DMS79 treated with DMSO at 0.1 percent for 48 hours (cell line): ENCODE measurements at regions not wholly inside any gene's neighbourhood (a gene's known extent, or its start where the extent isn't known, plus 50 kb on each side); places are given as distances from the start of the nearest gene placed in this dataset.
A peak's percentile ranks its signal among the peaks of the same experiment; 100 is the strongest.
"Not testable (repeated sequence)": the region's sequence is repeated elsewhere in the genome, so short reads cannot be mapped to it uniquely, and the experiment has no call there.

Experiments used
- DNase-seq: peaks from one replicate; lab custom pipeline; 2025; lab: John Stamatoyannopoulos, UW

DNA sequence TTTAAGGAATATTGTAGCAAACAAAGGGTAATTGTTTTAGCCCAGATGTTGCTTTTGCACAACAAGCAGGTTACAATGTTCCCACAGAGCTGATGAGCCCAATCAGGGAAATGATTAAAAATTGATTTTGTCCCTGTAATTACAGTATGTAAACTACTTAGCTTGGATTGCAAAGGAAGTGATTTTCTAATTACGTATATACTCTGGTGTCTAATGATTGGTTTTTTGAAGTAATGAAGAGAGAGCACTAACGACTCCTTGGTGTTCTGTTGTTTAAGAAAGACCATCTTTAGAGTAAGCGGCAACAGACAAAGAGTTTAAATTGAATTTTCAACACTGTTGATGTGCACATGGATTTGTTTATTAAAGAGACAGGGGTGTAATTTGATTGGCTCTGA is 95.3 kb upstream of the ZNF536 start:
- no peak for DNase-seq

GRCh38 chr19:30277941-30278881 is 94.0 kb upstream of the ZNF536 start:
- DNase-seq, result no peak

- no peak for DNase-seq
Measured at GRCh38 chr19:30278882-30279254, 93.3 kb upstream of the ZNF536 start.

DNA sequence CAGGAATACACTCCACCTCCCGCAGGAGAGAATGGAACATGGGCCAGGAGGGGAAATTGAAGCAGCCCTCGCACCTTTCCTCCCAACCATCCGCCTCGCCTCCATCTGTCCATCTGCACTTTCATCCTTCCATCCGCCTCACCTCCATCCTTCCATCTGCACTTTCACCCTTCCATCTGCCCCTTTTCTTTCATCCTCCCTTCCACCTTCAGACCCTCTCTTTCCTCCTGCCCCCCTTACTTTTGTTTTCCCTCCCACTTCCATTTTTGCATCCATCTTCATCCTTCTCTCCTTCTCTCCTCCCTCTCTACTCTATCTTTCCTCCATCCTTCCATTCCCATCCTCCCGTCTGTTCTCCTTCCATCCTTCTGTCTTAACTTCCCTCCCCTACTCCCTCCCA is 92.2 kb upstream of the ZNF536 start:
- no peak for DNase-seq

GRCh38 chr19:30281906-30282305 is 90.3 kb upstream of the ZNF536 start:
- DNase-seq, result no peak

- no peak for DNase-seq
Measured at GRCh38 chr19:30283556-30283955, 88.6 kb upstream of the ZNF536 start.

GRCh38 chr19:30284209-30284608 is 88.0 kb upstream of the ZNF536 start:
- DNase-seq, result no peak

GRCh38 chr19:30284885-30285284 is 87.3 kb upstream of the ZNF536 start:
- DNase-seq, result no peak

GRCh38 chr19:30286378-30286777 is 85.8 kb upstream of the ZNF536 start:
- no peak for DNase-seq

DNA sequence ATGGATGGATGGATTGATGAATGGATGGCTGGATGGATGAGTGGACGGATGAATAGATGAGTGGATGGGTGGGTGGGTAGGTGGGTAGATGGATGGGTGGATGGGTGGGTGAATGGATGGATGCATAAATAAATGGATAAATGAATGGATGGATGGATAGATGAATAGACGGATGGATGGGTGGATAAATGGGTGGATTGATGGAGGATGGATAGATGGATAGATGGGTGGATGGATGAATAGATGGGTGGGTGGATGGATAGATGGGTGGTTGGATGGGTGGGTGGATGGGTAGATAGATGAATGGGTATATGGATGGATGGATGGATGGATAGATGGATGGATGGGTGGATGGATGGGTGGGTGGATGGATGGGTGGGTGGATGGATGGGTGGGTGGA is 84.9 kb upstream of the ZNF536 start:
- no peak for DNase-seq

DNA sequence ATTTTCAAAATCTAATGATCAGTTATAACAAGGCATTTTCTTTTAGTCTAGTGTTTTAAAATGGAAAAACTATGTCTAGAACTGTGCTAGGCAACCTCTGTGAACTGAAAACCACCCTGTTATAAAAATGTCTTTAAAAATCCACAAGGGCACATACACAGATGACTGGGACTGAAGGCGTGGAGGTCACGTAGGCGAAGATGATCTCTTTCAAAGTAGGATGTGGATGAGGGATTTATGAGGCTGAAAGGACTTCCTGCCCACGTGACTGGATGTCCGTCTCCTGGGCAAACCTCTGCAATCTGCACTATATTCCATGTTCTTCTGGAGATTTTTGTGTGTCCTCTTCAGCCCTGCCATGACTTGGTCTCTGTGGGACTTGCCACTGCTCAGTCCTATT is 84.2 kb upstream of the ZNF536 start:
- no peak for DNase-seq

GRCh38 chr19:30288911-30289310 is 83.3 kb upstream of the ZNF536 start:
- DNase-seq, result no peak

DNA sequence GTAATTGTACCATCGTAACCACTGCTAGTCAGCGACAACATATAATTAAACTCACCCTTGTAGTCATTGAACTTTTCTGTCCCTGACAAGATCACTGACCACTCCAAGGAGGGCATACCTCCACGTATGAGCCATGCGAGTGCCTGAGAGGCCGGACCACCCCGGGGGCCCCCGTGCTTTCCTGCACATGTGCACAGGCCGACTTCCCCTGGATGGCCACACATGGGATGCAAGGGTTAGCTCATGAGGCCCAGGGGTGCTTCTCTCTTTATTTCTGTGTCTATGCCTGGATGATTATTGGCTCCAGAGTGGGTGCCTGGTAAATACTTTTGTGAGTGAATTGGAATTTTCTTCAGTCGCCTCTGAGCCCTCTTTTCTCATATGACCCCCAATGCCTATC is 82.8 kb upstream of the ZNF536 start:
- DNase-seq, result no peak

DNA sequence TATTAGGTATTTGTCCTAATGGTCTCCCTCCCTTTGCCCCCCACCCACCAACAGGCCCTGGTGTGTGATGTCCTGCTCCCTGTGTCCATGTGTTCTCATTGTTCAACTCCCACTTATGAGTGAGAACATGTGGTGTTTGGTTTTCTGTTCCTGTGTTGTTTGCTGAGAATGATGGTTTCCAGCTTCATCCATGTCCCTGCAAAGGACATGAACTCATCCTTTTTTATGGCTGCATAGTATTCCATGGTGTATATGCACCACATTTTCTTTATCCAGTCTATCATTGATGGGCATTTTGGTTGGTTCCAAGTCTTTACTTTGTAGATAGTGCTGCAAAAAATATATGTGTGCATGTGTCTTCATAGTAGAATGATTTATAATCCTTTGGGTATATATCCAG is 81.4 kb upstream of the ZNF536 start:
- DNase-seq, result not testable (repeated sequence)

GRCh38 chr19:30293051-30293785 is 79.0 kb upstream of the ZNF536 start:
- DNase-seq, result no peak

- no peak for DNase-seq
Measured at GRCh38 chr19:30297969-30298368, 74.2 kb upstream of the ZNF536 start.

GRCh38 chr19:30303131-30303654 is 69.0 kb upstream of the ZNF536 start:
- DNase-seq, result no peak

GRCh38 chr19:30304540-30304939 is 67.6 kb upstream of the ZNF536 start:
- no peak for DNase-seq

- DNase-seq, result no peak
Measured at GRCh38 chr19:30305346-30306060, 66.7 kb upstream of the ZNF536 start.

- DNase-seq, result peak; percentile 78
Measured at GRCh38 chr19:30307191-30307974, 64.8 kb upstream of the ZNF536 start.

DNA sequence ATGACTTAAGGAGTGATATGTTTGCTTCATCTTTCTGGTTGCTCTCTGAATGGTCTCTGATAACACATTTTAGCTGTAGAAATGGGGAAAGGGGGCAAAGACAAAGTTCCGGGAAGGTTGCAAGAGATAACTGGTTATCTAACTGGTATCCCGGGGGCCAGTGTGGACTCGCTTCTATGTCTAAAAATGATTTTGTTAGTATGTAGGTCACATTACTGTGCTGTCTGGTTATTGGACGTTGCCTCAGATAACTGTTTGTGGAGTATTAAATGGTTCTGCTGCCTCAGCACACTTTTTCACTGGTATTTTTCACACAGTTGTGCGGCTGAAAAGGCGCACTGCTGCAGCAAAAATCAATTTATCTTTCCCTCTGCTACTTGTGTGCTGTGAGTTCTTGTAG is 63.0 kb upstream of the ZNF536 start:
- no peak for DNase-seq
